ENCODE measurements at regions not wholly inside any gene's neighbourhood (a gene's known extent, or its start where the extent isn't known, plus 50 kb on each side); places are given as distances from the start of the nearest gene placed in this dataset.

DNA sequence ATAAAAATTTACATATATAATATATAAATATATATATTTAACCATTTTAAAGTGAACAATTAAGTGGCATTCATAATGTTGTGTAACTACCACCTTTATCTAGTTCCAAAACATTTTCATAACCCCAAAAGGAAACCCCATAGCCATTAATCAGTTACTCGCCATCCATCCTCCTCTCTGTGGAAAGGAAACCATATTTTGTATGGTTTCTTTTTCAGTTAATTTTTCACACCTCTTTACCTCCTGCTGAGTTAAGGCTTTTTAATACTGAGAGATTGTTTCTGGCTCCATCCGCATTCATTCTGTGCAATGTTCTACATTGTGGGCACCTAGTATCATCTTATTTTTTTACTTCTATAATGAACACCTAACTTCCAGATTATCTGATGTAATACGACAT lies 512.1 kb downstream of the LMO4 start:
- WGBS: 85% methylated on average over 3 of the region's 3 CpGs
- no peak for TF ChIP-seq ZBTB33 (IDR thresholded peaks at IDR 0.05)
- no peak for TF ChIP-seq NR2F2 (IDR thresholded peaks at IDR 0.05)
- TF ChIP-seq RXRA (IDR thresholded peaks at IDR 0.05): no peak
- TF ChIP-seq FOXA2 (IDR thresholded peaks at IDR 0.05): no peak
- TF ChIP-seq RAD21 (IDR thresholded peaks at IDR 0.05): no peak
- TF ChIP-seq CTCF (IDR thresholded peaks at IDR 0.05; ENCODE audit: low read depth, low read length, missing input control): no peak
- no peak for TF ChIP-seq REST (IDR thresholded peaks at IDR 0.05)
- no peak for TF ChIP-seq HNF4A (conservative IDR thresholded peaks at IDR 0.05)
- TF ChIP-seq YY1 (IDR thresholded peaks at IDR 0.05): no peak
- no peak for TF ChIP-seq JUND (IDR thresholded peaks at IDR 0.05)
- TF ChIP-seq, protein P1, sequence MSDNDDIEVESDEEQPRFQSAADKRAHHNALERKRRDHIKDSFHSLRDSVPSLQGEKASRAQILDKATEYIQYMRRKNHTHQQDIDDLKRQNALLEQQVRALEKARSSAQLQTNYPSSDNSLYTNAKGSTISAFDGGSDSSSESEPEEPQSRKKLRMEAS (IDR thresholded peaks at IDR 0.05): no peak
- TF ChIP-seq, protein P2, sequence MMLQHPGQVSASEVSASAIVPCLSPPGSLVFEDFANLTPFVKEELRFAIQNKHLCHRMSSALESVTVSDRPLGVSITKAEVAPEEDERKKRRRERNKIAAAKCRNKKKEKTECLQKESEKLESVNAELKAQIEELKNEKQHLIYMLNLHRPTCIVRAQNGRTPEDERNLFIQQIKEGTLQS (IDR thresholded peaks at IDR 0.05): no peak
- Histone ChIP-seq H3K4me3 (ENCODE audit: low read depth in 1 of 3, low read length in 3 of 3) (no peak overlapping the region), H3K4me1 (ENCODE audit: control insufficient read depth in 4 of 4, insufficient read depth in 4 of 4, low read length in 3 of 4) (no peaks in the 10 kb centered on the region), H3K27me3 (ENCODE audit: control insufficient read depth in 4 of 4, insufficient read depth in 4 of 4, low read length in 3 of 4) (no peaks in the 10 kb centered on the region), H3K36me3 (ENCODE audit: control insufficient read depth in 4 of 4, insufficient read depth in 3 of 4, low read depth in 1 of 4, low read length in 3 of 4) (no peaks in the 10 kb centered on the region), H3K27ac (ENCODE audit: low read depth in 1 of 2, low read length in 2 of 2) (no peak overlapping the region), H3K9ac (ENCODE audit: low read depth in 1 of 2, low read length in 2 of 2) (no peak overlapping the region), H3K9me3 (ENCODE audit: control insufficient read depth in 4 of 4, low read length in 3 of 4) (no peaks in the 10 kb centered on the region)
- DNase-seq (ENCODE audit: low spot score): no peak

- H3K9me3 ChIP-seq (ENCODE audit: control insufficient read depth in 4 of 4, low read length in 3 of 4): no peaks in the 10 kb centered on the region
- H3K27me3 ChIP-seq (ENCODE audit: control insufficient read depth in 4 of 4, insufficient read depth in 4 of 4, low read length in 3 of 4): no peaks in the 10 kb centered on the region
- TF ChIP-seq RAD21 (IDR thresholded peaks at IDR 0.05) (no peak), TAF1 (conservative IDR thresholded peaks at IDR 0.05) (no peak), FOXA2 (IDR thresholded peaks at IDR 0.05) (no peak), FOXA1 (IDR thresholded peaks at IDR 0.05) (no peak), EGR1 (IDR thresholded peaks at IDR 0.05; ENCODE audit: low read depth in 2 of 2) (no peak), YY1 (IDR thresholded peaks at IDR 0.05) (no peak), JUND (IDR thresholded peaks at IDR 0.05) (no peak), GABPA (IDR thresholded peaks at IDR 0.05 in 1 of 2, conservative IDR thresholded peaks at IDR 0.05 in 1 of 2) (no peak), NR2F2 (IDR thresholded peaks at IDR 0.05) (no peak), REST (IDR thresholded peaks at IDR 0.05) (no peak), HNF4A (conservative IDR thresholded peaks at IDR 0.05) (no peak), RXRA (IDR thresholded peaks at IDR 0.05) (no peak), CTCF (IDR thresholded peaks at IDR 0.05; ENCODE audit: low read depth, low read length, missing input control) (no peak)
- TF ChIP-seq, protein P2 (IDR thresholded peaks at IDR 0.05): no peak
- TF ChIP-seq, protein P1 (IDR thresholded peaks at IDR 0.05): no peak
- H3K36me3 ChIP-seq (ENCODE audit: control insufficient read depth in 4 of 4, insufficient read depth in 3 of 4, low read depth in 1 of 4, low read length in 3 of 4): no peaks in the 10 kb centered on the region
- no peaks in the 10 kb centered on the region for H3K4me1 ChIP-seq (ENCODE audit: control insufficient read depth in 4 of 4, insufficient read depth in 4 of 4, low read length in 3 of 4)
- no peak for DNase-seq (ENCODE audit: low spot score)
- H3K9ac ChIP-seq (ENCODE audit: low read depth in 1 of 2, low read length in 2 of 2): no peak overlapping the region
- no peak overlapping the region for H3K27ac ChIP-seq (ENCODE audit: low read depth in 1 of 2, low read length in 2 of 2)
- no peak overlapping the region for H3K4me3 ChIP-seq (ENCODE audit: low read depth in 1 of 3, low read length in 3 of 3)
- WGBS: 91% methylated on average over 1 of the region's 1 CpG
These were observed 512.7 kb downstream of the LMO4 start for GRCh38 chr1:87841332-87841731.
